GM10266 (cell line): ENCODE measurements at regions not wholly inside any gene's neighbourhood (a gene's known extent, or its start where the extent isn't known, plus 50 kb on each side); places are given as distances from the start of the nearest gene placed in this dataset.
"Not testable (repeated sequence)": the region's sequence is repeated elsewhere in the genome, so short reads cannot be mapped to it uniquely, and the experiment has no call there.

Experiments
- DNase-seq: peaks from one replicate; pipeline ENCODE4 v3.0.0; 2012; ENCODE audit errors: extremely low spot score
- TF ChIP-seq, protein P1 (sequence below): IDR thresholded peaks from 2 replicates; pipeline ENCODE4 v1.5.1; 2012; ENCODE audit warnings: mild to moderate bottlenecking, low read depth; ENCODE audit not compliant: control insufficient read depth, insufficient read depth; ENCODE audit errors: missing control alignments

DNA sequence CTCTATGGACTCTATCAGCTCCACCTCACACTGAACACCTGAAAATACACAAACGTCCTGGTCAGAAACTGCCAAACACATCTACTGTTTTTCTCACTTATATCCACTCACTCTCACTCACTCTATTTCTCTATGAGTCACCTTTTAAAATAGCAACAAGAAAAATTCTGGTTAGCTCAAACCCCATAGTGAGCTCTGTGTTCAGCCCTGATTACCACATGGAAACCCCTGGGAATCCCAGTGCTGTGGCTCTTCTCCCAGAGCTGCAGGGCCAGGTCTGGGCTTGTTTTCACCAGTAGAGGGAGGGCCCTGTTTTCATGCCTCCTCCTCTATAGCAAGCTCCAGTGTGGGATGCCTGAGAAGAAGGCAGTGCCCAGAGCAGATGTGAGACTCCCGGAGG, 1126.1 kb downstream of the TMEM121 start:
- DNase-seq = peak; percentile 32
- TF ChIP-seq, protein P1, sequence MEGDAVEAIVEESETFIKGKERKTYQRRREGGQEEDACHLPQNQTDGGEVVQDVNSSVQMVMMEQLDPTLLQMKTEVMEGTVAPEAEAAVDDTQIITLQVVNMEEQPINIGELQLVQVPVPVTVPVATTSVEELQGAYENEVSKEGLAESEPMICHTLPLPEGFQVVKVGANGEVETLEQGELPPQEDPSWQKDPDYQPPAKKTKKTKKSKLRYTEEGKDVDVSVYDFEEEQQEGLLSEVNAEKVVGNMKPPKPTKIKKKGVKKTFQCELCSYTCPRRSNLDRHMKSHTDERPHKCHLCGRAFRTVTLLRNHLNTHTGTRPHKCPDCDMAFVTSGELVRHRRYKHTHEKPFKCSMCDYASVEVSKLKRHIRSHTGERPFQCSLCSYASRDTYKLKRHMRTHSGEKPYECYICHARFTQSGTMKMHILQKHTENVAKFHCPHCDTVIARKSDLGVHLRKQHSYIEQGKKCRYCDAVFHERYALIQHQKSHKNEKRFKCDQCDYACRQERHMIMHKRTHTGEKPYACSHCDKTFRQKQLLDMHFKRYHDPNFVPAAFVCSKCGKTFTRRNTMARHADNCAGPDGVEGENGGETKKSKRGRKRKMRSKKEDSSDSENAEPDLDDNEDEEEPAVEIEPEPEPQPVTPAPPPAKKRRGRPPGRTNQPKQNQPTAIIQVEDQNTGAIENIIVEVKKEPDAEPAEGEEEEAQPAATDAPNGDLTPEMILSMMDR = peak; percentile 4

DNA sequence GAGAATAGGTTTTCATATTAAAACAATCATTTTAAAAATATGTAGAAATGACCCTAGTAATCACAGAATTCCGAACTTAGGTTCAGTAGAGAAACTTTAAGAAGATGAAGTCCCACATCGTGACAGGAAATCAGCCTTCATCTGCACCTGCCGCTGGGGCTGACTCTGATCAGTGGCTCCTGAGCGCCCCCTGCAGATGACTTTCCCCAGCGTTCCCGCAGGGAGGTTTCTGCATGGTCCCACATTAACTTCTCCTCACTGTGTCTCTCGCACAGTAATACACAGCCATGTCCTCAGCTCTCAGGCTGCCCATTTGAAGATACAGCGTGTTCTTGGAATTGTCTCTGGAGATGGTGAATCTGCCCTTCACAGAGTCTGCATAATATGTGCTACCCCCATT, 1131.1 kb downstream of the TMEM121 start:
- TF ChIP-seq, protein P1 = peak; percentile 44
- DNase-seq = peak; percentile 23

DNA sequence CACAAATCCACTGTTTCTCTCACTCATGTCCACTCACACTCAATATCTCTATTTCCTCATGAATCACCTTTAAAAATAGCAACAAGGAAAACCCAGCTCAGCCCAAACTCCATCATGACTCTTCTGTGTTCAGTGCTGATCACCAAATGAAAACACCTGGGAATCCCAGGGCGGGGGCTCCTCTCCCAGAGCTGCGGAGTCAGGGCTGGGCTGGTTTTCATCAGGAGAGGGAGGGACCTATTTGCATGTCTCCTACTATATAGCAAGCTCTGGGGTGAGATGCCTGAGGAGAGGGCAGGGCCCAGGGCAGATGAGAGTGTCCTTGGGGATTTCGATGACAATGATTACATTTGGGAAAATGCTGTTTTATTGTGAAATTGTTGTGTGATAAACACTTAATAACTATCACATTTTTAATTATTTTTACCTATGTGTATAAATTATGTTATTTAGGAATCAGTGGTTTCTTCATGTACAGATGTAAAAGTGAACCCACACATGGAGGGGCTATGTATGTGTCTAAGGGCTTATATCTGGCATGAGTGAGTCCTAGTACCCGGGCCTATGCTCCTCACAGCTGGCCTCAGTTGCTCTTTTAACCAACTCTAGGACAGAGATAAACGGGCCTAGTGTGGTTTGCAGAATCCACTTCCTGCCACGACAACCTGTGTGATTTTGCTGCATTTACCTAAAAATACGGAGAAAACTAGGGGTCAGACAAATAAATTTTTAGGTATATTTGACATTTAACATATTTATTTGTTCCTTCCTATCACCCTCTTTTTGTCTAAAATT, 1131.9 kb downstream of the TMEM121 start:
- DNase-seq = not testable (repeated sequence)

DNA sequence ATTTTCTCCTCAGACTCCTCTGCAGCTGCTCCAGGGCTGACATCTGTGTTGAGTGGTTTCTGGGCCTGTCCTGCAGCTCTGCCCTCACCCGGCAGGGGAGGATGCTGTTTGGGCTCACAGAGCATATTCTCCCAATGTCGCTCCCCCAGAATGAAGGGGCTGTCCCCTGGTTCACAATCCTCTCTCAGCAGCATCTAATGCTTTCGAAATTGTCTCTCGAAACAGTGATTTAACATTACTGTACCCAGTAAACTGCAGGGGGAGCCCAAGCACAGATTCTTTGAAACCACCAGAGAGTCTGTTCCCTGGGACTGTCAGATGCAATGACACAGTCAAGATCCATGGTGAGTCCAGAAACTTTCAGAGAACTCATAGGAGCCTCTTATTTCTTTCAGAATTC, 1135.2 kb downstream of the TMEM121 start:
- TF ChIP-seq, protein P1 = peak; percentile 52
- peak; percentile 15 for DNase-seq

DNA sequence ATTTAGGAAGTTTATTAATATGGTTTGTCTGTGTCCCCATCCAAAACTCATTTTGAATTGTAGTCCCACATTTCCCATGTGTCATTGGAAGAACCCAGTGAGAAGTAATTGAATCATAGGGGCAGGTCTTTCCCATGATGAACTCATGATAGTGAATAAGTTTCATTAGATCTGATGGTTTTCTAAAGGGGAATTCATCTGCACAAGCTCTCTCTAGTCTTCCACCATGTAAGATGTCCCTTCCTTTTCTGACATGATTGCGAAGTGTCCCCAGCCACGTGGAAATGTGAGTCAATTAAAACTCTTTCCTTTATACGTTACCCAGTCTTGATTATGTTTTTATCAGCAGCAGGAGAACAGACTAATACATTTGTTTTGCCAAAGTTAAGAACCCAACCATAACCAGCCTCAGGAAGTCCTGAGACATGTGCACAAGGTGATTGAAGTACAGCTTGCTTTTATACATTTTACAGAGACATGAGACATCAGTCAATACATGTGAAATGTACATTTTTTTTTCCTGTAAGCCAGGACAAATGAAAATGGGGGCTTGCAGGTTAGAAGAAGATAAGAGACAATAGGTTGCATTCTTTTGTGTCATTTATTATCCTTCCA, 1136.7 kb downstream of the TMEM121 start:
- TF ChIP-seq, protein P1 = no peak

DNA sequence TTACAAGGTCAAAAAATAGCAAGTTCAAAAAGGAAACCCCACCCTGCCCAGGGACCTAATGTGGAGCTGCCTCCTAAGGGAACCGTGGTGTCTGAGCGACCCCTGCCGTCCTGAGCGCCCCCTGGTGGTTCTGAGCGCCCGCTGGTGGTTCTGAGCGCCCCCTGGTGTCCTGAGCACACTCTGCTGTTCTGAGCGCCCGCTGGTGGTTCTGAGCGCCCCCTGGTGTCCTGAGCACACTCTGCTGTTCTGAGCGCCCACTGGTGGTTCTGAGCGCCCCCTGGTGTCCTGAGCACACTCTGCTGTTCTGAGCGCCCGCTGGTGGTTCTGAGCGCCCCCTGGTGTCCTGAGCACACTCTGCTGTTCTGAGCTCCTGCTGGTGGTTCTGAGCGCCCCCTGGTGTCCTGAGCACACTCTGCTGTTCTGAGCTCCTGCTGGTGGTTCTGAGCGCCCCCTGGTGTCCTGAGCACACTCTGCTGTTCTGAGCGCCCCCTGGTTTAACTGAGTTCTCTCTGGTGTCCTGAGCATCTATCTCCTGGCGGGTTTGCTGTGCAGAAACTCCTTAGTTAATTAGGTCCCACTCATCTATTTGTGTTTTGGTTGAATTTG, 1137.5 kb downstream of the TMEM121 start:
- TF ChIP-seq, protein P1 = peak; percentile 86
- peak; percentile 17 for DNase-seq

More for the DNA sequence above, 1136.7 kb downstream of the TMEM121 start:
- DNase-seq = no peak

DNA sequence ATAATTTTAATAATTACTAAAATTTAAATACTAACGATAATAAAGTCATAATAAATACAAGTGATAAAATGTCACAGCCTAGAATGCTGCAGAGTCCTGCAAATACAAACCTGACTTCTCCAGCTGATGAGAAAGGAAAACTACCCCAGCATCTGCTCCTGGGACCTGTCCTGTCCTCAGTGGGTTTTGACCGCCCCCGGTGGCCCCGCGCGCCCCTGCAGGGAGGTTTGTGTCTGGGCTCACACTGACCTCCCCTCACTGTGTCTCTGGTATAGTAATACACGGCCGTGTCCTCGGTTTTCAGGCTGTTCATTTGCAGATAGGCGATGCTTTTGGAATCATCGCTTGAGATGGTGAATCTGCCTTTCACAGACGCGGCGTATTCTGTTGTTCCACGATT, 1139.4 kb downstream of the TMEM121 start:
- no peak for DNase-seq
- TF ChIP-seq, protein P1 = peak; percentile 20
